ENCODE measurements at regions not wholly inside any gene's neighbourhood (a gene's known extent, or its start where the extent isn't known, plus 50 kb on each side); places are given as distances from the start of the nearest gene placed in this dataset.

- dilution Hi-C loops (cut with MboI; ENCODE audit: extremely low pct_ligation_motif_present, low sequenced_read_pairs) (no loop called here), intact Hi-C loops (cut with micrococcal nuclease) (no loop called here)
- CTCF ChIA-PET = no interaction called here
- Histone ChIP-seq H3K36me3 (ENCODE audit: control insufficient read depth in 2 of 2, extremely low read depth in 1 of 2, insufficient read depth in 2 of 2, low read length in 2 of 2) (no peaks in the 10 kb centered on the region), H3K4me2 (ENCODE audit: insufficient read depth, low read length) (no peak overlapping the region), H3K27ac (ENCODE audit: insufficient read depth, low read depth, low read length) (no peak overlapping the region), H3K9me1 (replicated peaks; ENCODE audit: control insufficient read depth, extremely low read depth, insufficient read depth, low read length) (no peaks in the 10 kb centered on the region), H3K4me3 (replicated peaks in 1 of 3; ENCODE audit: insufficient read depth in 1 of 3, low read depth in 1 of 3, low read length in 3 of 3) (no peak overlapping the region), H3K79me2 (ENCODE audit: control insufficient read depth, insufficient read depth, low read length) (no peaks in the 10 kb centered on the region), H3K9me3 (replicated peaks; ENCODE audit: control insufficient read depth, insufficient read depth, low read length) (no peaks in the 10 kb centered on the region), H2AFZ (ENCODE audit: low read depth, low read length) (no peak overlapping the region), H4K20me1 (replicated peaks; ENCODE audit: control insufficient read depth, extremely low read depth, insufficient read depth, low read length) (no peaks in the 10 kb centered on the region), H3K4me1 (ENCODE audit: control insufficient read depth, extremely low read depth, insufficient read depth, low read length) (no peaks in the 10 kb centered on the region), H3K27me3 (ENCODE audit: control insufficient read depth in 2 of 2, insufficient read depth in 2 of 2, low read length in 2 of 2) (no peaks in the 10 kb centered on the region), H3K9ac (replicated peaks; ENCODE audit: extremely low read depth, insufficient read depth, low read length) (no peak overlapping the region)
- no peak for TF ChIP-seq CTCF (IDR thresholded peaks at IDR 0.05; ENCODE audit: extremely low read depth in 1 of 2, insufficient read depth in 1 of 2, low read depth in 1 of 2, low read length in 2 of 2)
- TF ChIP-seq POLR2A (IDR thresholded peaks at IDR 0.05; ENCODE audit: low read depth, low read length) = no peak
- TF ChIP-seq JUN (IDR thresholded peaks at IDR 0.05; ENCODE audit: borderline replicate concordance, insufficient read depth, insufficient read length, low read depth) = no peak
- no peak for TF ChIP-seq MAX (IDR thresholded peaks at IDR 0.05; ENCODE audit: insufficient read depth, insufficient read length)
- TF ChIP-seq MYC (IDR thresholded peaks at IDR 0.05; ENCODE audit: low read depth, low read length) = no peak
- TF ChIP-seq EZH2 (IDR thresholded peaks at IDR 0.05; ENCODE audit: borderline replicate concordance, low read depth, low read length, severe bottlenecking) = no peak
- TF ChIP-seq POLR2AphosphoS5 (IDR thresholded peaks at IDR 0.05; ENCODE audit: insufficient read depth, low read depth, low read length) = no peak
- TF ChIP-seq FOS (IDR thresholded peaks at IDR 0.05; ENCODE audit: borderline replicate concordance, insufficient read depth, low read length) = no peak
- no peak for TF ChIP-seq GATA2 (IDR thresholded peaks at IDR 0.05; ENCODE audit: insufficient read depth, insufficient read length, low read depth, low read length)
- no peak for DNase-seq (ENCODE audit: low read depth, low spot score)
- no peak for FAIRE-seq
- POLR2A ChIA-PET = interaction anchor here (0.6 kb wide), 1 partner anchor 49 kb away, joined by 8 read pairs; no protein-coding TSS in a partner anchor
- BruUV-seq (replicated peaks) = no TSS peak
These were observed 178.8 kb upstream of the STAC start for GRCh38 chr3:36201546-36201945.
